ENCODE measurements at regions not wholly inside any gene's neighbourhood (a gene's known extent, or its start where the extent isn't known, plus 50 kb on each side); places are given as distances from the start of the nearest gene placed in this dataset.

DNA sequence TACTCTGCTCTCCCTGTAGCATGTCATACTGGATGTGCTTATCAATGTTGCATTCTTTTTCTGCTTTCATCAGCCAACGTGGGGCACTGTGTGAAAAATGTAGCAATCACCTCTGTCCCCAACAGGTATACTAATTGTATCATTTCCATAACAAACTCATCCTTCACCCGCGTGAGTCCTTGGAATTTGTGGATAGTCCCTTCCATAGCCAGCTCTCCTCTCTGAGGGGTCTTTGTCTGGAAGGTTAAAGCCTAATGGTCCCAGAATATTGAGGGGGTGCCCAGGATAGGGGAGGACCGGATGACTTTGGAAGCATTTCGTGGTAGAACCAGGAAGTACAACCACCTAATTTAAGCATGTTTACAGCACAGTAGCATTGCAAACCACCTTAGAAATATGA is 124.6 kb downstream of the FOXB1 start:
- peak overlapping the region; percentile 78 for H3K4me3 Mint-ChIP-seq
- intact Hi-C loops (cut with DNase I, micrococcal nuclease), result loop anchor here (5.0 to 10.0 kb wide), 5 partner anchors 121 to 376 kb away; no protein-coding TSS in a partner anchor
- TF ChIP-seq CTCF (IDR thresholded peaks at IDR 0.05), result no peak

GRCh38 chr15:60130398-60130797 is 126.3 kb downstream of the FOXB1 start:
- DNase-seq (no peak), ATAC-seq (ENCODE audit: poor library complexity) (no peak)
- H3K4me1 ChIP-seq (ENCODE audit: insufficient read depth, low read length), result peaks cover 14% of the 10 kb centered on the region
- H3K27ac ChIP-seq (ENCODE audit: low read depth in 1 of 2, low read length in 2 of 2), result no peak overlapping the region
- intact Hi-C loops (cut with DNase I, micrococcal nuclease), result loop anchor here in 1 of 2 experiments (2.0 kb wide), 1 partner anchor 214 kb away; no protein-coding TSS in a partner anchor
- H3K9me3 Mint-ChIP-seq, result no peaks in the 10 kb centered on the region
- H3K4me3 Mint-ChIP-seq, result no peak overlapping the region
- POLR2A ChIA-PET, result no interaction called here
- H3K27me3 Mint-ChIP-seq, result peaks cover 4% of the 10 kb centered on the region
- H3K36me3 Mint-ChIP-seq (ENCODE audit: low read depth), result peaks cover 6% of the 10 kb centered on the region
- H3K36me3 ChIP-seq (ENCODE audit: insufficient read depth, low read length), result no peaks in the 10 kb centered on the region
- no peaks in the 10 kb centered on the region for H3K9me3 ChIP-seq (ENCODE audit: control insufficient read depth in 1 of 2, insufficient read depth in 1 of 2, low read length in 2 of 2)
- H3K27ac Mint-ChIP-seq, result peak overlapping the region; percentile 10
- no peaks in the 10 kb centered on the region for H3K27me3 ChIP-seq (ENCODE audit: control insufficient read depth in 1 of 2, insufficient read depth in 2 of 2, low read length in 2 of 2)
- H3K4me1 Mint-ChIP-seq (ENCODE audit: low read depth), result peaks cover 37% of the 10 kb centered on the region
- no peak overlapping the region for H3K4me3 ChIP-seq (ENCODE audit: low read length)
- CTCF ChIA-PET, result no interaction called here
- no peak for TF ChIP-seq CTCF (IDR thresholded peaks at IDR 0.05)

More for the DNA sequence above, 124.6 kb downstream of the FOXB1 start:
- H3K4me3 ChIP-seq (ENCODE audit: low read length), result no peak overlapping the region
- H3K27ac Mint-ChIP-seq, result peak overlapping the region; percentile 88
- no peaks in the 10 kb centered on the region for H3K27me3 ChIP-seq (ENCODE audit: control insufficient read depth in 1 of 2, insufficient read depth in 2 of 2, low read length in 2 of 2)
- H3K9me3 ChIP-seq (ENCODE audit: control insufficient read depth in 1 of 2, insufficient read depth in 1 of 2, low read length in 2 of 2), result no peaks in the 10 kb centered on the region
- peaks cover 52% of the 10 kb centered on the region for H3K4me1 Mint-ChIP-seq (ENCODE audit: low read depth)
- H3K36me3 ChIP-seq (ENCODE audit: insufficient read depth, low read length), result no peaks in the 10 kb centered on the region
- ChIA-PET POLR2A (interaction anchor here (1.9 kb wide), 1 partner anchor 438 kb away, joined by 5 read pairs; no protein-coding TSS in a partner anchor), CTCF (interaction anchor here (1.9 kb wide), 1 partner anchor 377 kb away, joined by 4 read pairs; no protein-coding TSS in a partner anchor)
- no peaks in the 10 kb centered on the region for H3K27me3 Mint-ChIP-seq
- H3K4me1 ChIP-seq (ENCODE audit: insufficient read depth, low read length), result peaks cover 14% of the 10 kb centered on the region
- DNase-seq (no peak), ATAC-seq (ENCODE audit: poor library complexity) (no peak)
- peaks cover 6% of the 10 kb centered on the region for H3K36me3 Mint-ChIP-seq (ENCODE audit: low read depth)
- no peaks in the 10 kb centered on the region for H3K9me3 Mint-ChIP-seq
- H3K27ac ChIP-seq (ENCODE audit: low read depth in 1 of 2, low read length in 2 of 2), result no peak overlapping the region

- H3K27me3 ChIP-seq (ENCODE audit: control insufficient read depth in 1 of 2, insufficient read depth in 2 of 2, low read length in 2 of 2), result no peaks in the 10 kb centered on the region
- Mint-ChIP-seq H3K27ac (no peak overlapping the region), H3K27me3 (peaks cover 4% of the 10 kb centered on the region), H3K4me3 (no peak overlapping the region), H3K4me1 (ENCODE audit: low read depth) (peaks cover 35% of the 10 kb centered on the region), H3K36me3 (ENCODE audit: low read depth) (peaks cover 6% of the 10 kb centered on the region), H3K9me3 (no peaks in the 10 kb centered on the region)
- H3K4me1 ChIP-seq (ENCODE audit: insufficient read depth, low read length), result peaks cover 14% of the 10 kb centered on the region
- ChIA-PET CTCF (no interaction called here), POLR2A (no interaction called here)
- DNase-seq, result no peak
- H3K27ac ChIP-seq (ENCODE audit: low read depth in 1 of 2, low read length in 2 of 2), result no peak overlapping the region
- H3K9me3 ChIP-seq (ENCODE audit: control insufficient read depth in 1 of 2, insufficient read depth in 1 of 2, low read length in 2 of 2), result no peaks in the 10 kb centered on the region
- no peak overlapping the region for H3K4me3 ChIP-seq (ENCODE audit: low read length)
- no peaks in the 10 kb centered on the region for H3K36me3 ChIP-seq (ENCODE audit: insufficient read depth, low read length)
- intact Hi-C loops (cut with DNase I, micrococcal nuclease), result loop anchor here in 1 of 2 experiments (2.0 kb wide), 1 partner anchor 214 kb away; no protein-coding TSS in a partner anchor
- ATAC-seq (ENCODE audit: poor library complexity), result no peak
- TF ChIP-seq CTCF (IDR thresholded peaks at IDR 0.05), result no peak
These were observed 126.7 kb downstream of the FOXB1 start for GRCh38 chr15:60130821-60131220.
